HG03521 (cell line): ENCODE measurements at regions not wholly inside any gene's neighbourhood (a gene's known extent, or its start where the extent isn't known, plus 50 kb on each side); places are given as distances from the start of the nearest gene placed in this dataset.
"Not testable (repeated sequence)": the region's sequence is repeated elsewhere in the genome, so short reads cannot be mapped to it uniquely, and the experiment has no call there.

Experiments
- ATAC-seq: cut with Tn5 transposase; IDR thresholded peaks from one replicate; pipeline ENCODE4 v1.9.1; 2021; ENCODE audit warnings: mild to moderate bottlenecking, moderate library complexity; ENCODE audit not compliant: unreplicated experiment

- no peak for ATAC-seq
These were observed 59.8 kb upstream of the MAGI2 start for GRCh38 chr7:79513261-79513660.

GRCh38 chr7:79512261-79512660 lies 58.8 kb upstream of the MAGI2 start:
- no peak for ATAC-seq

- not testable (repeated sequence) for ATAC-seq
These were observed 57.6 kb upstream of the MAGI2 start for GRCh38 chr7:79511056-79511455.

GRCh38 chr7:79507131-79507530 lies 53.7 kb upstream of the MAGI2 start:
- no peak for ATAC-seq

- no peak for ATAC-seq
These were observed 53.0 kb upstream of the MAGI2 start for GRCh38 chr7:79506481-79506880.

- ATAC-seq = no peak
These were observed 51.3 kb upstream of the MAGI2 start for GRCh38 chr7:79504607-79505389.
